ENCODE measurements at regions not wholly inside any gene's neighbourhood (a gene's known extent, or its start where the extent isn't known, plus 50 kb on each side); places are given as distances from the start of the nearest gene placed in this dataset.

DNA sequence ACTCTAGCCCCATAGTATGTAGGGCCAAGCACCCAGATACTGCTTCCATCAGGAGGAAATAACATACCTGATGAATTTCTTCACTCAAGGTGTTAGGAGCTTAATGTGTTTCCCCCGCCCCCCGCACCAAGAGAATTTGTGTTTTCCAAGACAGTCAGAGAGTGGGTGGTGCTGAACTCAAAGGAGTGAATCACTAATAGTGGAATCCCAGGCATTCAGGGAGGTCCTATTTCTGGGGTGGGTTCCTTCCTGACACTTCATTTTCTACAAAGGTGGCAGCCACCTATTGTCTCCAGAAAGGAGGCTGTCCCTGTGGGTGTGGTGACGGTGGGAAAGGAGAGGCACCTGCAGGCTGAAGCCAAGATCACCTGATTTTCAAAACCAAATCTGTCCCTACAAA, 50.8 kb upstream of the ELF5 start:
- DNase-seq = no peak

DNA sequence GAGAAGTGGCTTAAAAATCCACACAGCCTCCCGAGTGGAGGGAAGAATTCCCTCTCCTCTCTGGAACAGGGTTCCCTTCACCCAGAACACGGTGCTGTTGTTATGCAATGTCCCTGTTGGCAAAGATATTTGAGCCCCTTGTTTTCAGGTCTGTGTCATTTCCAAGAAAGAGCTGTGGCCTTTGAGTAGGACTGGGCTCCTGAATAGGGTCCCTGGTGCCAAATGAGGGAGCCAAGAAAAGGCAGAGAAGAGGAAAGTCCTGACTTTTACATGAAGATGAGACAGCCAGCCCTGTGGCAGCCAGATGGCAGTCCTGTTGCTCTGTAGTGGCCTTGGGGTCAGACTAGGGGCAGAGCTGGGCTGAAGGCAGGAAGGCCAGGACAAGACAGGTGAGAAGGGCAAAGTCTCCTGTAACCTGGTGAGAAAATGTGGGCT, 51.2 kb upstream of the ELF5 start:
- DNase-seq = peak in 30 of 56 donors; percentile 7 to 75 (median 33)

DNA sequence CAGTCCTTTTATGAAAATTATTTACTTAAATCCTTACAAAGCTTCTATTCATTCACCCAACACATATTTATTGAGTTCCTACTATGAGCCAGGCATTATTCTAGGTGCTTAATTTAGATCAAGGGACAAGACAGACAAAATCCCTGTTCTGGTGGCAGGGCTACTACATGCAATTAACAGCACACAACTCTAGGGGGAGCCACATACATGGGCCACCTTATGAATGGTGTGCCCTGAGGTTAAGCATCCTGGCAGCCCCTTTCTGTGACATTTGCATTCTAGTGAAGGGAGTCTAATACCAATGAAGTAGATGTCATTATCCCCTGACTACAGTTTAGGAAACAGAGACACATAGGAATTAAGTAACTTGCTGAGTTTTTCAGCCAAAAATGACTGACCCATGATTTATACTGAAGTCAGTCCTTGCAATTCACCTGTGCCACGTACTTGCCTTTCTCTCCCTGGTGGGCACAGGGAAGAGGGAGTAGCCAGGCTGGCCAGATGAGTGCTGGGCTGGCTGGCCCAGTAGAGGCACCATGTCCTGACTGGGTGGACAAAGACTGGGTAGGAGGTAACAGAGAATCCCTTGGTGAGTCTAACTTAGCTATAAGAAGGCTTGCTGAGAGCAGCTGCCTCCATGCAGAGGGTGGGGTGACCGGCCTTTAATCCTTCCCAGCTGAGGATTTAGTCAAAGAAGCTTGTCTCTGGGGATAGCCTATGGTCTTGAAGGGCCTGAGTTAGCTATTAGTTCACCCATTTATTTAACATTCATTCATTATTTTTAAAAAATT, 52.0 kb upstream of the ELF5 start:
- DNase-seq = no peak

DNA sequence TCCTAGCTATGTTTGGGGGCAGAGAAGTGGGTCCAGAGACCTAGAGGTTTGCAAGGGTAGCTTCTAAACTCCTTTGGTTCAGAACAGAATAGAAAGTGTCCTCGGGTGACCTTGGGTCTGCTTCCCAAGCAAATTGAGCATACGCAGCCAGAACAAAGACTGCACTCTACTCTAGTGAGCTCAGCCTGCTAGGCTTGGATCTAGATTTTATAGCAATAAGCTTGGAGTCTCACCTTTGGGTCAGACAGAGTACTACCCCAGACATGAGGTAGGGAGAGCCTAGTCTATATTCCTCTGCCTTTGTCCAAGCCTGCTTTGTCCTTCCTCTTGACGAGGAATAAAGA, 52.6 kb upstream of the ELF5 start:
- peak in 1 of 56 donors; percentile 21 for DNase-seq

DNA sequence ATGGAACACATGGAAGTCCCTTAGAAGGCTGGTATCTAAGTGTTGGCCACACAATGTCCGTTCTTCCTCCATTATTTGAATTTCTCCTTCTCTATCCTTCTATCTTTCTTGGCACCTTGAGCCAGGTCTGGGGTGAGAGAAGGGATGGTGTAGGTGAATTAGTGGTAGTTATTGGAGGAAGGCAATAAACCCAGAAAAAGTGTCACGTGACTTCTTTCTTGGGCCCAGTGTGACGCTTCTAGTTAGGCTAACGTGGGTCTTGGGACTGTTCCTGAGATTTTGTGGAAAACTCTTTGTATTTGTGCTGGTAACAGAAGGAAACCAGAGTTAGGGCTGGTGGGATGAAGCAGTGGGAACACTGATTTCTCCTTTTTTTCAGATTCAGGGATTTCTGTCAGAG, 53.1 kb upstream of the ELF5 start:
- DNase-seq = no peak

DNA sequence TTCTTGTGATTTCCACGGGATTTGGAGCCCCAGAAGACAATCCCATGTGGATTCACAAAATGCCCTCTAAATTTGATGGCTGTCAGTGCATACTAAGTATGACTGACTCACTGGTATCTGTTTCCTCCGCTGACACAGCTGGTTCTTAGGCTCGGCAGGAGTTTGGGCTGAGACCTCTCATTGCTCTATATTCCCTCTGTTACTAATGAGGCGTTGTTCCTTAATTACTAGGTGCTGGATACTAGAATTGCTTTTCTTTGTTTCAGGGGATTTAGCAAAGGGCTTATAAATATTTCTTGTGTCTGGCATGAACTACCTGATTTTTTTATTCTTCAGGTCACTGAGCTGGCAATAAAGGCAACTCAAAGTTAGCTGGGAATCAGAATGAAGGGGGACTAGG, 53.2 kb upstream of the EHF start:
- no peak for DNase-seq

DNA sequence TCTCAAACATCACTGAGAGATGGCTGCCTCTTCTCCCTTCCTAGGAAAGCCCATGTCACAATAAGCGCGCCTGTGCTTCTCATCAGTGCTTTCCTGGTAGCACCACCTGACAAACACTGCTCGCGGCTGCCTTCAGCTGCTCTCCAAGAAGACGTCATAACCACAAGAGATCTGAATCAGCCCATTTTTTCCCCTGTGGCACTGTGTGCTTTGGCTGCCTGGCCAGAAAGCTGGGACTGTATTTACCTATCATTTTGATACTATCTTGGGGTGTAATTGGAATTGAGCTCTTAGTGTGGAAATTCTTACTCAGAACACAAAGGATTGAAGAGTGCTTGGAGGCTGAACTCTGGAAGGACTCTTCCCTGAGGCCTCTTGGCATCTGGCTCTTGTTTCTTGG, 50.3 kb upstream of the EHF start:
- no peak for DNase-seq

Data from amygdala (tissue), 56 donors.